GM23248 (cell line): ENCODE measurements at regions not wholly inside any gene's neighbourhood (a gene's known extent, or its start where the extent isn't known, plus 50 kb on each side); places are given as distances from the start of the nearest gene placed in this dataset.

Experiments
- EZH2 ChIP-seq: fragments of 200-600 bp; sonication (generic); IDR thresholded peaks from 2 replicates; pipeline ENCODE4 v1.6.1; 2018; ENCODE audit warnings: antibody characterized with exemption, mild to moderate bottlenecking; ENCODE audit not compliant: insufficient read depth, poor library complexity, severe bottlenecking
- EZH2phosphoT487 ChIP-seq: fragments of 200-600 bp; sonication (generic); IDR thresholded peaks from 2 replicates; pipeline ENCODE4 v1.6.1; 2018; ENCODE audit warnings: antibody characterized with exemption, moderate library complexity, mild to moderate bottlenecking, low read depth; ENCODE audit not compliant: insufficient read depth

- TF ChIP-seq EZH2phosphoT487 (no peak), EZH2 (no peak)
These were observed 52.9 kb upstream of the TBL1XR1 start for GRCh38 chr3:177250151-177250550.
